GM13976 (cell line): ENCODE measurements at regions not wholly inside any gene's neighbourhood (a gene's known extent, or its start where the extent isn't known, plus 50 kb on each side); places are given as distances from the start of the nearest gene placed in this dataset.

Experiments used
- DNase-seq: peaks from one replicate; pipeline ENCODE4 v3.0.0; 2012; ENCODE audit warnings: low spot score
- CTCF ChIP-seq: IDR thresholded peaks from 2 replicates; pipeline ENCODE4 v1.5.1; 2012; ENCODE audit warnings: borderline replicate concordance, mild to moderate bottlenecking; ENCODE audit not compliant: insufficient read depth; ENCODE audit errors: extremely low read depth, missing control alignments, control extremely low read depth
- in situ Hi-C: fragments of 300-500 bp; cut with MboI; formaldehyde crosslinking; loops from one replicate; pipeline ENCODE4 v1.12.0; 2022; ENCODE audit warnings: low sequenced_read_pairs, mixed read lengths, inconsistent platforms; ENCODE audit not compliant: unreplicated experiment

- in situ Hi-C loops, result no loop called here
- no peak for DNase-seq
- TF ChIP-seq CTCF, result no peak
Observed at GRCh38 chr6:167546611-167547327, 221.9 kb downstream of the TTLL2 start.

- no peak for DNase-seq
- no peak for TF ChIP-seq CTCF
- in situ Hi-C loops, result no loop called here
Observed at GRCh38 chr6:167547328-167547692, 222.4 kb downstream of the TTLL2 start.

- in situ Hi-C loops, result no loop called here
Observed at GRCh38 chr6:167547751-167548150, 222.9 kb downstream of the TTLL2 start.

GRCh38 chr6:167548451-167548850 lies 223.6 kb downstream of the TTLL2 start:
- DNase-seq, result no peak
- in situ Hi-C loops, result no loop called here
- no peak for TF ChIP-seq CTCF

More at GRCh38 chr6:167547751-167548150, 222.9 kb downstream of the TTLL2 start:
- no peak for DNase-seq
- no peak for TF ChIP-seq CTCF

- TF ChIP-seq CTCF, result no peak
- DNase-seq, result no peak
- in situ Hi-C loops, result no loop called here
Observed at GRCh38 chr6:167549213-167549612, 224.3 kb downstream of the TTLL2 start.

- no peak for TF ChIP-seq CTCF
- DNase-seq, result no peak
- in situ Hi-C loops, result no loop called here
Observed at GRCh38 chr6:167550941-167551627, 226.2 kb downstream of the TTLL2 start.
